AG09309 (cell line): ENCODE measurements at regions not wholly inside any gene's neighbourhood (a gene's known extent, or its start where the extent isn't known, plus 50 kb on each side); places are given as distances from the start of the nearest gene placed in this dataset.

Experiments used
- DNase-seq: peaks from one replicate; pipeline ENCODE4 v3.0.0-alpha.2; 2010; ENCODE audit warnings: low read depth
- H3K4me3 ChIP-seq: 2 replicates; pipeline ENCODE4 v1.5.1; 2011; ENCODE audit warnings: mild to moderate bottlenecking, low read depth, low read length, moderate library complexity; ENCODE audit not compliant: control insufficient read depth
- TF ChIP-seq, protein P1 (sequence below): IDR thresholded peaks from 2 replicates; pipeline ENCODE4 v1.5.1; 2011; ENCODE audit warnings: mild to moderate bottlenecking, low read depth, low read length, inconsistent platforms; ENCODE audit not compliant: insufficient read depth, control insufficient read depth; ENCODE audit errors: missing control alignments

DNA sequence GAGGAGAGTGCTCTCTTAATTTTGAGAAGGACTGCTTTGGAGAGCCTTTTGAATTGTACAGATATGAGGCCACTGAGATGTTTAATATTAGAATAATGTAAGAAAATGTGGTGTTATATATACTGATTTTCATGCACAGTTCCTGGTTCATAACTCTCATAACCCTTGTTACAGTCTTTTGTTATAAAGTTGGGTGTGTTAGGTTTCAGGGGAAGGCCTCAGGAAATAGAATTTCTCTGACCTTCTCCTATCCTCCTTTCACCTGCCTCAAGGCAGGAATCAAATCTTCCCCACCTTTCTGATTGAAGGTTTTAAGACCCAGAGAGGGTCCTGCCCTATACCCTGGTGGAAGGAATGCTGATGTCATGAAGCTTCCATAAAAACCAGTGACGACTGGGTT is 245.9 kb downstream of the NSUN3 start:
- DNase-seq, result no peak
- TF ChIP-seq, protein P1, sequence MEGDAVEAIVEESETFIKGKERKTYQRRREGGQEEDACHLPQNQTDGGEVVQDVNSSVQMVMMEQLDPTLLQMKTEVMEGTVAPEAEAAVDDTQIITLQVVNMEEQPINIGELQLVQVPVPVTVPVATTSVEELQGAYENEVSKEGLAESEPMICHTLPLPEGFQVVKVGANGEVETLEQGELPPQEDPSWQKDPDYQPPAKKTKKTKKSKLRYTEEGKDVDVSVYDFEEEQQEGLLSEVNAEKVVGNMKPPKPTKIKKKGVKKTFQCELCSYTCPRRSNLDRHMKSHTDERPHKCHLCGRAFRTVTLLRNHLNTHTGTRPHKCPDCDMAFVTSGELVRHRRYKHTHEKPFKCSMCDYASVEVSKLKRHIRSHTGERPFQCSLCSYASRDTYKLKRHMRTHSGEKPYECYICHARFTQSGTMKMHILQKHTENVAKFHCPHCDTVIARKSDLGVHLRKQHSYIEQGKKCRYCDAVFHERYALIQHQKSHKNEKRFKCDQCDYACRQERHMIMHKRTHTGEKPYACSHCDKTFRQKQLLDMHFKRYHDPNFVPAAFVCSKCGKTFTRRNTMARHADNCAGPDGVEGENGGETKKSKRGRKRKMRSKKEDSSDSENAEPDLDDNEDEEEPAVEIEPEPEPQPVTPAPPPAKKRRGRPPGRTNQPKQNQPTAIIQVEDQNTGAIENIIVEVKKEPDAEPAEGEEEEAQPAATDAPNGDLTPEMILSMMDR, result no peak
- H3K4me3 ChIP-seq, result no peak overlapping the region

DNA sequence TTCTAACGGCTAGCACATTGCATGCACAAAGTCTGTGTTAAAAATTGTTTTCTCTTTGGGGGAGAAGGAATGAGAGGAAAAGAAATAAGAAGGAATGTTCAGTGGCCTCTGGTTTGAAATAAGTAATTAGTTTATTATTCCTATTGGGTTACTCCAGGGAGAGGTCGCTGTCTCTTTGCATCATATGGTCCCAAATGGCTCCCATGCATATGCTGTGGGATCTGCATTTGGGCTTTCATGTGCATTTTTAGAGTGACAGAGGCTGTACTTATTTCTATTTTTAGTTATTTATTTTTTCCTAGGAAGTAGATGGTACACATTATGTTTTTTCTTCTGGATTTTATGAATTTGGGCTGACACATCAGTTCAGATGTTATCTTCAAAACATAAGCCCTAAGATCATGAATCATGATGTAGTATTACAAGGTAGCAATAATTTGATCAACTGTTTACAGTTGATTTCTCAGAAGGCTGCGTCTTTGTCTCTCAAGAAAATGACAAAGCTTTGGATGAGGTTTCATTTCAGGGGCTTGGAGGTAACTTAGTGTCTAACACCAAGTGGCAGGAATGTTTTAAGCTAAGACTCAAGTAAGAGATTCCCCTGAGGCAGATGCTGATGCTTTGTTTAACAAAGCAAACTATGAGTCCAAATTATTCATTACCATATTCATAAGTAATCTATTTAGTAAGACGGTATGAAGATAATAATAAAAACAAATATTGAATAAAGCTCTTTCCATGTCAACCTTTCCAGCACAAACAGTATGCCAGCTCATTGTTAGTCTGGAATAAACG is 247.7 kb downstream of the NSUN3 start:
- TF ChIP-seq, protein P1, result no peak
- H3K4me3 ChIP-seq, result no peak overlapping the region
- DNase-seq, result no peak

DNA sequence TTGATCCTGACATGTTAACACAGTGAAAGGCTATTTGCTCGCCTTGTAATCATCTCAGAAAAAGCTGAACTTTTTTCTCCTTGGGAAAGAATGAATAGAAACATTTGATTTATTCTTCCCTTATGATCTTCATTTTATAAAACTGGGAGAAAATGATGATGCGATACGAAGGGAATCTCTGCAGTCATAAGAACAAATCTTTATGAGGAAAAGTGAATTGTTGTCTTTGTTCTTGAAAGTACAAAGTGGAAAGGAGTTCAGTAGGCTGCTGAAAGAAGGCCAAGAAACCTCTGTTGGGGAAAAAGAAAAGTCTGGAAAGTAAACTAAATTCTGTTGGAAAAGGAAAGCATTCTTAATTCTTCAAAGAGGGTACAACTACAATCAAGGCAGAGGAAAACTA is 248.8 kb downstream of the NSUN3 start:
- H3K4me3 ChIP-seq, result no peak overlapping the region
- no peak for DNase-seq
- TF ChIP-seq, protein P1, result no peak

DNA sequence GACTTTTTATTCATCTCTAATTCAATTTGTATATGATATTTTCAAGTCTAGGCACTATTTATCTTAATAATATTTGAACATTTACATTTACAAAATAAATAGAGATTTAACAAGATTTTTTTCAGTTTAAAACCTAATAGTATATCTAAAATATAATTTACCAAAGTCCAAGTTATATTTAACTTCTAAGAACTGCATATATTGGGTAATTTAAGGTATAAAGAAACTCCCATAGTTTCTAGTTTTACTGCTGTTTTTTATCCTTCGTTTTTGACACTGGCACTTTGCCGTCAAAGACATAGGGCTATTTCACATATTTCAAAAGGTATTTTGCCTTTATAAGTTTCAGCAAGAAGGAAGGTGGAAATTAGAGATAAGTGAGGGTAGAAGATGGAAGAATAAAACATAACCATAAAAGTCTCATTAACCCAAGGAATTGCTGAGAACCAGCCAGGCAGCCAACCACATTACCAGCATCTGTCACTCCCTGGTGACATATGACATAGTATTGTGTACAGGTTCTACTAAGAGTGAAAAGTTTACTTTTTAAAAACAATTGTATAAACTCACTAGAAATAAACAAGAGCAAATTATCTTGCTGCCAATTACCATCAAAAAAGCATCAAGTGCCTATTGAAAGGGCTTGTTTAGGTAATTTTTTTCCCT is 251.5 kb downstream of the NSUN3 start:
- TF ChIP-seq, protein P1, result no peak
- DNase-seq, result no peak
- no peak overlapping the region for H3K4me3 ChIP-seq

DNA sequence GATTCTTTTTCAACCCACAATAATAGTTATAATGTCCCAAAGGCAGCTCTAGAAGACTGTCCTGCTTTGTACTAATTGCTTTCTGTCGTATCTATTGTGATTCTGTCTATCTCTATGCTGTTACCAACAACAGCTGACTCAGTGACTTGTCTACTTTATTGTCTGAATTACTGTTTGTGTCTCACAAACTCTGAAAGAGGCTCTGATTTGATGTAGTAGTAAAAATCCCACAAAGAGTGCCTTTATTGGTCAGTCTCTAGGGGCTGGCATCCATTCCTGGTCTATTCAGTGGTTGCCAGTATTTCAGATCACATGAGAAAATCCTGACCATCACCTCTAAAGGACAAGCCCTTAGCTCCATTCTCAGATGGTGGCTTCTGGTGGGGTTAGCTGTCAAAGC is 254.2 kb downstream of the NSUN3 start:
- TF ChIP-seq, protein P1, result no peak

DNA sequence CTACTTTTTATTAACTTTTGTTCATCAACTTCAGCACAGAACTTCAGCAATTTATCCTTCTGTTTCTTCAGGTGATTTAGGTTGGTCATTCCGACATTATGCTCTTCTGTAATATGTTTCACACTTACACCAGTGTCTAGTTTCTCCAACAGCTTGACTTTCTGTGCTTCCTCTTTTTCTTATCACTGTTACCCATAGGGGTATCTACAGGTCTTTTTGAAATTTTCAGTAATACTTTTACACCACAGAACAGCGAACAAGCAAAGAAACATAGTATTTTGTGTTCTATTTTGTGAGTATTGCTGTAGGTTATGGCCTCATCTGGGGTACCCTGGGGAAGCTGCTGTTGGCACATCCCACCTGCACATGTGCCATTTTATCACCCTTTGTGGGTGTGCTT is 260.7 kb downstream of the NSUN3 start:
- TF ChIP-seq, protein P1, result no peak
- no peak for DNase-seq
- H3K4me3 ChIP-seq, result no peak overlapping the region

More for the DNA sequence above, 254.2 kb downstream of the NSUN3 start:
- no peak for DNase-seq
- no peak overlapping the region for H3K4me3 ChIP-seq

DNA sequence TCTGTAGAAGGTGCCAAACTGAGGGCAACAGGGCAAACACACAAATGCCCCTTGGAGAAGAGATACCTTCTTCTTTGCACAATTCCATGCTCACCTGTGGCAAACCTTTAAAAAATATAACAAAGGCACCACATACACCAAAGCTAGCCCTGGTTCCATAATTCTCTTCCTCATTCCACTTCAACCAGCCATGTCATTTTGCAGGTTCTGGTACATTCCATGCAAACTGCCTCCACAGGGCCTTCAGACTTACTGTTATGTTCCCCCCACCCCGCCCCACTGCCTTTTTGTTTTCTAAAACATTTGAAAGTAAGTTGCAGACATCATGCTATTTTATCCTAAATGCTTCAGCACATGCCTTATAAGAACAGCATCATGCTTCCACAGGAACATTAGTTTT is 269.0 kb downstream of the NSUN3 start:
- no peak for DNase-seq
- TF ChIP-seq, protein P1, result no peak
- H3K4me3 ChIP-seq, result no peak overlapping the region
